ENCODE measurements at regions not wholly inside any gene's neighbourhood (a gene's known extent, or its start where the extent isn't known, plus 50 kb on each side); places are given as distances from the start of the nearest gene placed in this dataset.

- Histone ChIP-seq H3K4me1 (no peaks in the 10 kb centered on the region), H3K27ac (no peak overlapping the region), H3K36me3 (no peaks in the 10 kb centered on the region), H3K27me3 (replicated peaks in 1 of 7) (no peaks in the 10 kb centered on the region), H3K9me3 (peaks cover 0 to 29% (median 9%) of the 10 kb centered on the region in 8 donors), H3K4me3 (no peak overlapping the region)
- TF ChIP-seq CTCF (IDR thresholded peaks at IDR 0.05 in 8 of 11, conservative IDR thresholded peaks at IDR 0.05 in 3 of 11) (no peak), POLR2AphosphoS5 (IDR thresholded peaks at IDR 0.05) (no peak), POLR2A (IDR thresholded peaks at IDR 0.05) (no peak)
- no peak for DNase-seq
- intact Hi-C loops (cut with DNase I; ENCODE audit: low total_unique reads): no loop called here
- WGBS, 5 donors: 74 to 84% (median 77%) methylated on average over 3 of the region's 3 CpGs
Observed at GRCh38 chr11:97247601-97248000, 857.8 kb downstream of the JRKL start.

GRCh38 chr11:97254790-97255189 is 865.0 kb downstream of the JRKL start:
- 21 to 60% (median 46%) methylated on average over 1 of the region's 1 CpG for WGBS, 5 donors
- no peak for DNase-seq
- Histone ChIP-seq H3K27ac (no peak overlapping the region), H3K4me1 (no peaks in the 10 kb centered on the region), H3K27me3 (replicated peaks in 1 of 7) (no peaks in the 10 kb centered on the region), H3K36me3 (no peaks in the 10 kb centered on the region), H3K9me3 (peaks cover 0 to 10% (median 0%) of the 10 kb centered on the region in 8 donors), H3K4me3 (no peak overlapping the region)
- no peak for TF ChIP-seq POLR2AphosphoS5 (IDR thresholded peaks at IDR 0.05)
- TF ChIP-seq CTCF (IDR thresholded peaks at IDR 0.05 in 8 of 11, conservative IDR thresholded peaks at IDR 0.05 in 3 of 11): no peak
- no peak for TF ChIP-seq POLR2A (IDR thresholded peaks at IDR 0.05)
- intact Hi-C loops (cut with DNase I; ENCODE audit: low total_unique reads): no loop called here

- no peaks in the 10 kb centered on the region for H3K27me3 ChIP-seq (replicated peaks in 1 of 7)
- intact Hi-C loops (cut with DNase I; ENCODE audit: low total_unique reads): no loop called here
- H3K27ac ChIP-seq: no peak overlapping the region
- no peaks in the 10 kb centered on the region for H3K4me1 ChIP-seq
- no peak overlapping the region for H3K4me3 ChIP-seq
- no peak for TF ChIP-seq CTCF (IDR thresholded peaks at IDR 0.05 in 8 of 11, conservative IDR thresholded peaks at IDR 0.05 in 3 of 11)
- TF ChIP-seq POLR2AphosphoS5 (IDR thresholded peaks at IDR 0.05): no peak
- TF ChIP-seq POLR2A (IDR thresholded peaks at IDR 0.05): no peak
- no peaks in the 10 kb centered on the region for H3K36me3 ChIP-seq
- 93 to 97% (median 95%) methylated on average over 3 of the region's 3 CpGs for WGBS, 5 donors
- DNase-seq: no peak
- H3K9me3 ChIP-seq: peaks cover 0 to 7% (median 0%) of the 10 kb centered on the region in 8 donors
Observed at GRCh38 chr11:97259434-97259833, 869.6 kb downstream of the JRKL start.

GRCh38 chr11:97259884-97260283 is 870.1 kb downstream of the JRKL start:
- no peaks in the 10 kb centered on the region for H3K27me3 ChIP-seq (replicated peaks in 1 of 7)
- H3K27ac ChIP-seq: no peak overlapping the region
- 82 to 97% (median 93%) methylated on average over 3 of the region's 3 CpGs for WGBS, 5 donors
- H3K36me3 ChIP-seq: no peaks in the 10 kb centered on the region
- DNase-seq: no peak
- intact Hi-C loops (cut with DNase I; ENCODE audit: low total_unique reads): no loop called here
- H3K4me1 ChIP-seq: no peaks in the 10 kb centered on the region
- no peak overlapping the region for H3K4me3 ChIP-seq
- TF ChIP-seq POLR2AphosphoS5 (IDR thresholded peaks at IDR 0.05) (no peak), CTCF (IDR thresholded peaks at IDR 0.05 in 8 of 11, conservative IDR thresholded peaks at IDR 0.05 in 3 of 11) (no peak), POLR2A (IDR thresholded peaks at IDR 0.05) (no peak)
- H3K9me3 ChIP-seq: peaks cover 0 to 7% (median 0%) of the 10 kb centered on the region in 8 donors
